Testis (tissue), 2 donors: ENCODE measurements at regions not wholly inside any gene's neighbourhood (a gene's known extent, or its start where the extent isn't known, plus 50 kb on each side); places are given as distances from the start of the nearest gene placed in this dataset.

Source experiments
- POLR2A ChIP-seq: fragments of 450-650 bp; IDR thresholded peaks from one replicate; pipeline ENCODE4 v1.6.1; 2017; ENCODE audit warnings: antibody characterized with exemption, mild to moderate bottlenecking, moderate library complexity
- TF ChIP-seq, protein P1 (sequence below), 3 experiments: fragments of 450-650 bp in 2 of 3; fragments of 200-600 bp in 1 of 3; sonication (generic) in 1 of 3; IDR thresholded peaks; one replicate each; pipeline ENCODE4 v1.5.1; 2016 to 2019; ENCODE audit warnings: antibody characterized with exemption in 3 of 3, mild to moderate bottlenecking in 2 of 3, moderate library complexity in 1 of 3

DNA sequence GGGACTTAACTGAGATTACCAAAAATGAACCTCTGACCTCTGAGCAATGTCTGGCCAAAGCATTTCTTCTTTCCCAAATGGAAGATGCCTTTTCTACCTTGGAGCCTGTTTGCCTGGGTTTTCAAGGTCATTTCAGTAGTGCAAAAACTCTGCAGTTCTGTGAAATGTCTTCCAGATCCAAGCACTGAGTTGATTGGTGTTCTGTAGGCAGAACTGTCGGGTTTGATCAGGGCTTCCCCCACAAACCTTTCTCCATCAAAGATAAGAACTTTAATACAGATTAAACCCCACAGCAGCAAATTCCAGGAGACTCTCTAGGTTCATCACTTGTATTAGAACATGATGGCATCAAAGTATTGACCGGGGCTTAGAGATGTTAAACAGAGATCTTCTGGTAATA is 192.7 kb upstream of the TOPAZ1 start:
- TF ChIP-seq, protein P1, sequence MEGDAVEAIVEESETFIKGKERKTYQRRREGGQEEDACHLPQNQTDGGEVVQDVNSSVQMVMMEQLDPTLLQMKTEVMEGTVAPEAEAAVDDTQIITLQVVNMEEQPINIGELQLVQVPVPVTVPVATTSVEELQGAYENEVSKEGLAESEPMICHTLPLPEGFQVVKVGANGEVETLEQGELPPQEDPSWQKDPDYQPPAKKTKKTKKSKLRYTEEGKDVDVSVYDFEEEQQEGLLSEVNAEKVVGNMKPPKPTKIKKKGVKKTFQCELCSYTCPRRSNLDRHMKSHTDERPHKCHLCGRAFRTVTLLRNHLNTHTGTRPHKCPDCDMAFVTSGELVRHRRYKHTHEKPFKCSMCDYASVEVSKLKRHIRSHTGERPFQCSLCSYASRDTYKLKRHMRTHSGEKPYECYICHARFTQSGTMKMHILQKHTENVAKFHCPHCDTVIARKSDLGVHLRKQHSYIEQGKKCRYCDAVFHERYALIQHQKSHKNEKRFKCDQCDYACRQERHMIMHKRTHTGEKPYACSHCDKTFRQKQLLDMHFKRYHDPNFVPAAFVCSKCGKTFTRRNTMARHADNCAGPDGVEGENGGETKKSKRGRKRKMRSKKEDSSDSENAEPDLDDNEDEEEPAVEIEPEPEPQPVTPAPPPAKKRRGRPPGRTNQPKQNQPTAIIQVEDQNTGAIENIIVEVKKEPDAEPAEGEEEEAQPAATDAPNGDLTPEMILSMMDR (IDR thresholded peaks at IDR 0.05): no peak
- no peak for TF ChIP-seq POLR2A
